GM19463 (cell line): ENCODE measurements at regions not wholly inside any gene's neighbourhood (a gene's known extent, or its start where the extent isn't known, plus 50 kb on each side); places are given as distances from the start of the nearest gene placed in this dataset.

ENCODE experiments used
- ATAC-seq: cut with Tn5 transposase; IDR thresholded peaks from one replicate; pipeline ENCODE4 v1.9.1; 2021; ENCODE audit warnings: mild to moderate bottlenecking, moderate library complexity; ENCODE audit not compliant: unreplicated experiment

DNA sequence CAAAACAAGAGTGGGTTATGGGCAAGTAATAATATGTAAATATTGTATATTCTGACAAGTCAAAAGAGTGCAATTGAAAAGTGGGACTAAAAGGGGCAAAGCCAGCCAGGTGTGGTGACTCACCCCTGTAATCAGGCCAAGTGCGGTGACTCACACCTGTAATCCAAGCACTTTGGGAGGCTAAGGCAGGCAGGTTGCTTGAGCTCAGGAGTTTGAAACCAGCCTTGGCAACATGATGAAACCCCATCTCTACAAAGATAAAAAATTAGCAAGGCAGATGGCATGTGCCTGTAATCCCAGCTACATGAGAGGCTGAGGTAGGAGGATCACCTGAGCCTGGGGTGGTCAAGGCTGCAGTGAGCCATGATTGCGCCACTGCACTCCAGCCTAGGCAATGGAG, 304.0 kb downstream of the HHIPL2 start:
- no peak for ATAC-seq

DNA sequence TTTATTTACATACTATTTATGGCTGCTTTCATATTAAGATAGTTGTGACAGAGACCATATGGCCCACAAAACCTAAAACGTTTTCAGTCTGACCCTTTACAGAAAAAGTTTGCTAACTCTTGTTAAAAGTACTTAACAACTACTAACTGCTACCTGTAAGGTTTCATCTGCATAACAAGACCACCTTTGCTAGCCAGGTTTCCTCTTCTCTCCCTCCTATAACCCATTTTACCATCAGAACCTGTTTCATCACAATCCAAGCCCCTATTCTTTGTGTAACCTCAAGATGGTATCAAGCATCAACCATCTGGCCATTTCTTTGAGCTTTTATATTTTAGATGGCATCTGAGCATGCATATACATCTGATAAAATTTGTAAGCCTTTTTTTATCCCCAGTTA, 305.4 kb downstream of the HHIPL2 start:
- no peak for ATAC-seq

DNA sequence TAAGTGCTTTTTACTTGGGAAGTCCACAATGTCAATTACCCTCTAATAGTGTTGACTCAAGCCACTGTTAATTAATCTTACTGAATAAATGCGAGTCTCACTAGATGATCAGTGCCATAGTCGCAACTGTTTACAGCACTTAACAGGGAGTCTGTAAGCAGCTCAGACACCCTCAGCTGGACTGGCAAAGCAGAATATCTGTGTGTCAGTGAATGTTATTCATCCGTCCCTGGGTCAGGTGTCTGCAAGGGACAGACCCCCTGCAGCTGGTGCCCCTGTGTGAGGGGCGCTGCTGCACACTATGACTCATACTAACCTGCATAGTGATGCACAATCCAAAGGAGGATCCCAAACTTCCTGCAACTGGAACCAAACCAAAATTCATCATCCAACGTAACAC, 306.5 kb downstream of the HHIPL2 start:
- ATAC-seq, result no peak

DNA sequence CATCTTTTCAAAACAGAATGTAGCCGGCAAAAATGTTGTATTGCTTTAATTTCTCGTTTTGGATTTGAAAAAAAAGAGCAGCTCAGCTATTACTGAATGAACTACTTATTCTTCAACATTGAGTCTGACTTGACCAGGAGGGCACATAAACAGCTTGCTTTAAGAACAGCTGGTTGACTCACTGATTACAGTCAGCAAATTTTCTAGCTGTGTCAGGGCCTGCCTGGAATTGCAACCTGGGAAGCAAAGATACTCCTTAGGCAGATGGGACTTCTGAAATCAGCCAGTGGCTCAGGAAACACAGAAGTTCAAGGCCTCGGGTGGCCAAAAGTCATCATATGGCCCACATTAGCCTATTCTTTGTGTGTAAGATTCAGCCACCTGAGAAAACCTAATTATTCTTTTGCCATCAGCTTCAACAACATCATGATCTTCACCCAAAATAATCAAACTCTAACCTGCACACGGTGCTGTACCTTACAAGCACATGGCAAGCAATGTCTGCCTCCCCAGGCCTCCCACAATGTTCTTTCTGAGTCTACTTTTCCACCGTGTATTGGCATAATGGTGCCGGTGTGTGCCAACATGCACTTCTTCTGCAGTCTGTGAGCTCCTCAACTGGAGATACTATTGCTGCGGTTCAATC, 307.2 kb downstream of the HHIPL2 start:
- no peak for ATAC-seq

DNA sequence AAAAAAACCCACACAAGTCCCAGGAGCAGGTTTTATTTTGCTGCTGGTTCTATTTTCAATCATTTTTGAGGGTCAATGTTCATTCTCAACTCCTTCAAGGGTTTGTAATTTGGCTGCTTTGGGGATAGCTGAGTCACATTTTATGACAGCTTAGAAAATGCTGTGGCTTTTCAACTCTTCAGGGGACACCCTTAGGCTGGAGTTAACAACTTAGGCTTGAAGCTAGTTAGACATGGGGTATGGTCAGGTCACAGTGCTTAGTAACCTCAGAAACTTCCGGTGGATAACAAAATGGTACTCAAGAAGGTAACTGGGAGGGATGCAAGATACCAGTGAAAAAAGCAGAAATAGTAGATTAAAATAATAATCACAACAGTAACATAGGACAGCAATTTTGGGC, 308.8 kb downstream of the HHIPL2 start:
- no peak for ATAC-seq

DNA sequence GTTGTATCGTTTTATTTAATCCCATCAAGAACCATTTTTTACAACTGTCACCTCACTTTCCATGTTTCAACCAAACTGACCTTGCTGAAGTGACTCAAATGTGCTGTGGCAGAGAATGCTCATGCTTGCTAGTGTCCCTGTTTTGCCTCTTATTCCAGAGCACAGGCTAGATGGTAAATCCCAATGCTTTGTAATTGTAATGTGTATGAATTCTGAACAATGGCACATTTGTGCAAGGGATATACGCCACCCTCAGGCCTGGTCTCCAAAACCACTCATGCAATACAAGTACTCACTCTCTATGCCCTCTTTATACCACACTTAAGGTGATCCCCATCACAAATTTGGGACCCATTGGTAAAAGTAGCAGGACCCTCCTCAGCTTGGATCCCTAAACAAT, 313.6 kb downstream of the HHIPL2 start:
- ATAC-seq, result no peak

DNA sequence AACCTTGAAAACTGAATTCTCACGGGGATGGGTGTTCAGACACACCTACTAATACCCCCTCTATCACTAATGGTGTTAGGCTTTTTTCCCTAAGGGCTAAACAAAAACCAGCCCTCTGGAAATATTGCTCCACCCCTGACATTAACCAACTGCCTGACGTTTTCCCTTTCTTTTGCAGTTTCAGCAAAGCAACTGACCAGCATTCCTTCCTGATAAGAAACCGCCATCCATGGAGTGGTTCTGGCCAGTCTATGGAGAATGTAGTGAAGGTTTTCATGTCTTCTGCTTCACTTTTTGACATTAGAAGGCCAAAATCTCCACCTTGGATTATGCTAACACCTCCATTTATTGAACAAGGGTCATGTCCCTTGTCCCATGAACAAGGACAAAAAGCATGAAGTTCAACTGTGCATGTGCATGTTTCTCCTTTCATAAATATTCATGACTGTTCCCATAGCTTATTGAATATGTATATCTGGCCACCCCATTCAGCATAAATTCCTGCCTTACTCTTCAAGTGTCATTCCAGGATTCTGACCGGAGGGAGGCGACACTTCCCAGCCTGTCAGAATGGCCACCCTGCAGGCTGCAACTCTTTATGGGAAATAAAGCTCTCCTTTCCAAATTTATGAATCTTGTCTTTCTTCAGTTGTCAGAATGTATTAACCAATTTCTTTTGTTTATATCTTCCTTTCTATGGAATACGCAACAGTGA, 314.3 kb downstream of the HHIPL2 start:
- ATAC-seq, result no peak

DNA sequence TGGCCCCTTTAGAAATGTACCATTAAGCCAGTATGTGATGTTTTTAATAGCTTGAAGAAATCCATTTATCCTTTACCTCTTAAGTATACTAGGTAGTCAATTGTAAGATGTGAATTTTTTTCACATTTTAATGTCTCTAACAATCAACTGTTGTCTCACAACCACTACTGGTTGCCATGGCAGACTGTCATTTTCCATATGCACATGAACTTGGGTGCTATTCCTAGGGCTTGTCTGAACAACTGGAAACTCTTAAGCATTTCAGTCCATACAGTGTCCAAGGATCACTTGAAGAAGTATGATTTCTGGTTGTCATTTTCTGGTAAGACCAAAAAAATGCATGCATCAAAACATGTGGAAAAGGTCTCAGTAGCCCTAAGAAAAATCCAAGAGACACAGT, 315.1 kb downstream of the HHIPL2 start:
- no peak for ATAC-seq

DNA sequence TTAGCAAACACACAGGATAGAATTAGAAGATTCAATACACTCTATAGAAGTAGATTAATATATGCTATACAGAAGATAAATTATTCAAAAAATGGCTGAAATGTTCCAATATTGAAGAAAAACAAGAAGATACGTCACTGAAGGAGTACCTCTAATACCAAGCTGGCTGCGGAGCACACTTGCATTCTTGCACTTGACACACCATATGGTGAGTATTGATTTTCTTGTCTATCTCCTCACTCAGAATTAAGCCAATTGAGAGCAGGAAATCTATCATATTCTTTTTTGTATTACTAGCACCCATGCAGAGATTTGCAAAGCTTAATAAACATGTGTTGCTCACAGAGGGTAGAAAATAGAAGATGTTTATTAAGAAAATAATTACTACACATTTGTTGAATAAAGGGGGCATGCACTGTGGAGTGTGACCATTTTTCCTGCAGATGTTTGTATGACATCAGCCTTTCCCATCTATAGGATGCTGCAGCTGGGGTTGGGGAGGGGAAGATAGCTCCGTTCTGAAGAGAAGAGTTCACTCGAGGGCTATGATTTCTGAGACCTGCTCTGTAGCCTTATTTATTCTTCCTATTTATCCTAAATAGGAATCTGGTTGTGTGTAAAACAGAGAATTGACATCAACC, 318.1 kb downstream of the HHIPL2 start:
- ATAC-seq, result no peak

DNA sequence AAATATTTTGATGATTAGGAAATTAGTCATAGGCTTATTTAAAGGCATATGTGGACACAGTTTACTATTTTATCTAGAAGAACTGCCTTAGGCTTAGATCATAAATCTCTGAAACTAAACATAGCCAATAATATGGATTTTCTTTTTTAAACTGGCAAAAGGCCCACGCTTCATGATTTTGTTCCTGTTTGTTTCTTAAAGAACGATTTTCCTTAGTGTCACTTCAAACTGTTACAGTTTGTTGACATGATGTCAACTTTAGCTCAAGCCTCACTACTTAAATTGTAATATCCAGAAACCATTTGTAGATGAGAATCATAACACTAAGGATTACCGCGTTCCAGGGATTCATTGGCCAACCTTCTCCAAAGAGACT, 322.6 kb downstream of the HHIPL2 start:
- ATAC-seq, result no peak

DNA sequence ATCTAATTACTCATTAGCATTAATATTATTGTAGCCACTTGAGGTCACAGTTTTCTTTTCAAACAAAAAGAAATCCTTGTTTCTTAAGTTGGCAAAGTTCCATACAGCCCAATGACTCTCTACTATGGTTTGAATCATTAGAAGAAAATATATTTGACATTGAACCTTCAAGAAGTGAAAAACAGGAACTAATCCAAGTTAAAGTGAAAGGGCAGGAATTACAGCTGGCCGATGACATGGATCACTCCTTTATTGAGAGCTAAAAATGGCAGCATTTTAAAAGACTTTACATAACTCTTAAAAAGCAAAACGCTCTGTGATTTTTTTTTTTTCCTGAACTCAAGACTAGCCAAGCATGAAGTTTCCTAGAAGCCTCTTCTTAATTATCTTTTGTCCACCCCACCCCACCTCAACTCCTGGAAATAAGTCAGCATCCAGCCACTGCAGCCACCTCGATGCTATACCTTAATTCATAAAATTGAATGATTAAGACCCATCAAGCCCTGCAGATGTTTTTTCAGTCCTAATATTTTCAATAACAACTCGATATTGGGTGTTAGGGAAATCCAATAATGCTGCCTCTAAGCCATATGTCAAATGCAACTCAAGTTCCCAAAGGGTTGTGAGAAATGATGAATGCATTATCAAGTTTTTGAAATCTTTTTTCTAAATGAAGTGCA, 323.1 kb downstream of the HHIPL2 start:
- ATAC-seq, result no peak

DNA sequence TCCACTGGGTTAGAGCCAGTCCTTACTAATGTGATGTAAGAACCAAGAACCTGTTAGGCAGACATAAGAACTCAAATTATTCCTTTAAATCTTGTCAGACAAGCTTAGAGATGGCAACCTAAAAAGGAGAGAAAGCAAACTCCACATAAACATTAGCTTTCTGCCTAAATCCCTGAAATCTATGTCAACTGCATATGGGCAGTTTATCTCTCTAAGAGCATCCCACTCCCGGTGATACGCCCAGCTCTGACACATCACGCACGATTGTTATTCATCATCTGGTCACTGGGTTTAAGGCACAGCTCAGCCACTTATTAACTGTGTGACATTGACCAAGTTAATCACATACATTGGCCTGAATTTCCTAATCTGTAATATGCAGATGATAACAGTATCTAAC, 323.7 kb downstream of the HHIPL2 start:
- ATAC-seq, result no peak

DNA sequence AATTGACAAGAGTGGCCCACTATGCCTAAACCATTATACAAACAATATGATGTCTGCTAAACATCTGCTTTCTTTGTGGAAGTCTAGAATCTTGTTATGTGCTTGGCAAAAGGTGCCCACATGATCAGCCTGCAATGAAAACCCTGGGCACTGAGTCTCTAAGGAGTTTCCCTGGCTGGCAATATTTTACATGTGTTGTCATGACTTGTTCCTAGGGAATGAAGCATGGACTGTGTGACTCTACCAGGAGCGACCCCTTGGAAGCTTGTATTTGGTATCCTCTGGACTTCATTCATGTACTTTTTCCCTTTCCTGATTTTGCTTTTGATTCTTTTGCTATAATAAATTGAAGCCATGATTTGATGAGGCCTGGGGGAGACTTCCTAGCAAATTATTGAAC, 324.9 kb downstream of the HHIPL2 start:
- ATAC-seq, result no peak

DNA sequence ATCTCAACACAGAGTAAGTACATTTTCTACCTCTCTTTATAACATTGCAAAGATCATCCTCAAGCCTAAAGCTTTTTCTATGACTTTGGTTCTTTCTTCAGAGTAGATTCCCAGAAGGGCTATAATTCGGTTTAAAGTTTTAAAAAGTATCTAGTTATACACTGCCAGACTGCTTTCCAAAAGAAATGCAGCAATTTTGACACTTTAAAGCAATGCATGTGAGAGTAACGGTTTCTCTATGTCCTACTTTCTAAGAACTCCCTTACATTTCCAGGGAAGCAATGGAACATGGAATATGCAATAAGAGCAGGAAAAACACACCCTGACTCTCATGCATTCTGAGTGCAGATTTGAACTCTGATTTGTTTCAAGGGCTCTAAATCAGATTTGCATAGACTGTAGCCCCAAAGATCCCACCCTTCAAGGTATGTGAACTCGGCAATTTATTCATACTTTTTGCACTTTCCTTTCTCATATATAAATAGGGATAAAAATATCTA, 331.6 kb downstream of the HHIPL2 start:
- no peak for ATAC-seq

DNA sequence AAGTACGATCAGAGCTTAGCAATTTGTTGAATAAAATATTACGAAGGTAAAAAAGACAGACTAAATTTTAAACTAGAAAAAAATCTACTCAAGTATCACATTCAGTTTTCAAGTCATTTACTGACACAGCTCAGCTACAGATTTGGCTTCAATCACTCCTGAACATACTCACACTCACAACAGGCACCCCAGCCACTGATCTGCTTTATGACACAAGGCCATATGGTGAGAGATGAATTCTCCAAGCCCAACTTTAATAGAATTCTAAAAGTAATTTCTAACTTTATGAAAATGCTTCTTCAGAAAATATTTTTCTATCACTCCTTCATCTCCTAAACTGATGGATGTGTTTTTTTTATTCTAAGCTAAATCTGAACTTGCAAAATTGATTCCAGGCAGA, 337.1 kb downstream of the HHIPL2 start:
- no peak for ATAC-seq

DNA sequence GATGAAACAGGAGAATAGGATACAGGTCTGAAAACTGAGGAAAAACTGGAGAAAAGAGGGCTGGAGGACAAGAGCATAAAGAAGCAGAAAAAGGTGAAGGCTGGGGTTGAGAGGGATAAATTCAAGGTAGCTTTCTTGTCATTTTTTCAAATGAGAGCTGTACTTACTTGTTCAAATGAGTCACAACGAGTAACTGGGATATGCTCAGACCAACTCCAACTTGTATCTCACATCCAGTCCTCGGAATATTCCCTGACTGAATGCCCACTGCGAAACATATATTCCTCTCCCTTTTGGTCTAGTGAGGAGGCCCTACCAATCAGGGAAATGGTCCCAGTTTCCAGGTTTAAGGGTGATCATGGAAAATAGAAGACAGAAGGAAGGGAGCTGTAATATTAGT, 343.4 kb downstream of the HHIPL2 start:
- ATAC-seq, result no peak

DNA sequence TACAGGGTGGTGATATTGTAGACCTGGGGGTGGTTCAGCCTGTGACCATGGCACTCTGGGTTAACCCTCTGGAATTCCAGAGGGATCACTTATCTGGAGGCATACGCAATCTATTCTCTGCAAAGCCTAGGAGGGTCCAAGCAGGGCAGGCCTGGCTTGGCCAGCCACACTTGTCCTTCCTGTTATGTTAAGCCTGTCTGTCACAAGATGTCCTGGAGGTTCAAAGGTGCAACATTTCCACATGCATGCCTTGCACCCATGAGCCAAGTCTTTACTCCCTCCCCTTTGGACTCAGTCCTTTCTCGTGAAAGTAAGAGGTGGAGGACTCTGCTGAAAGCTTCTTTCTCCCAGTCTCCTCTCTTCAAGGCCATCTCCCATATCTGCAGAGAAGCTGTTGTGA, 345.1 kb downstream of the HHIPL2 start:
- no peak for ATAC-seq

DNA sequence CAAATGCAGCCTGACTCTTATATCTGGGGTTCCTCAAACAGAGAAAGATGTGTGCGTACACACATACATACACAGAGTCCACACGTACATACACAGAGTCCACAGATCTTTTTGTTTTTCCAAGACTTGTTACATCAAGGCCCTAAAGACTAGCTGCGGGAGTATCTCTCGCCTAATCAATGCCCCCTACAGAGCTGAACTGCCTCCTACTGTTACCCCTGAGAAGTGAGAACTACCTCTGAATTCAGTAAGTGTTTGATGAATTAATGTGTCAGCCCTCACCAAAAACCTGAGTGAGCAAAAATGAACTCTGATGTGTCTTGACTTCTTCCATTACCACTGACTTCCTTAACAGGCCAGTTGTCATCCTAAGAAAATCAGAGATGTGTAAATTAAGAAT, 351.2 kb downstream of the HHIPL2 start:
- no peak for ATAC-seq

DNA sequence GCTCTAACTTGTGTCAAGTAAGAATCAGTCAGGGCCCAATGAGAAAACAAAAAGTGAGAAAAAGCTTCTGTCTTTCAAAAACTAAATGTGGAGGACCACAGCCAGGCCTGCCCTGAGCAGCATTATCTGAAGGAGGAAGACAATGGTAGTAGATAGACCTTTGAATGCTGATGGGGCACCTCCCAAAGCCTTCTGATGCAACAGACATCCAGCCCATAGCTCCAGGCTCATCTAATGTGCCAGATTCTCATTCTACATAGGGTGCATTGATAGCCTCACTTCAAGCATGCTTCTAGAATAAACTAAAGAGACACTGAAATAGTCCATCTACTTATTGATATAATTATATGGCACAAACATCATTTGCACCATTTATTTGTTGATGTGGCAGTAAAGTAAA, 351.6 kb downstream of the HHIPL2 start:
- no peak for ATAC-seq

DNA sequence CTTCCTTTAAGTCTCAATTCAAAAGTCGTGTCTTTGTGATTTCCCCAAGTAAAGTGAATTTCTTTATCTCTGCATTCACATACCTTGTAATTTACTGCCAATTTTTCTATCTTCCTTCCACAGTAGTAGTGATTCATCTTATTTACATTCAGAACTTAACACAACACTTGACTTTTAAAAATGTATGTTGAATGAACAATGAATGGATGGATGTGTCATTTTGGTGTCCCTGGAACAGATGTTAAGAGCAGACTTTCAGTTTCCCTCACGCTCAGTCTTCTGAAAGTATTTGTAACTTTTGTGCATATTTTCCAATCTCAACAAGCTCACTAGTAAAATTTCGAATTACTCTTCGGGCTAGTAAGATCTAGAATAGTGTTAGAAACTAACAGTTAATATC, 352.0 kb downstream of the HHIPL2 start:
- ATAC-seq, result no peak

DNA sequence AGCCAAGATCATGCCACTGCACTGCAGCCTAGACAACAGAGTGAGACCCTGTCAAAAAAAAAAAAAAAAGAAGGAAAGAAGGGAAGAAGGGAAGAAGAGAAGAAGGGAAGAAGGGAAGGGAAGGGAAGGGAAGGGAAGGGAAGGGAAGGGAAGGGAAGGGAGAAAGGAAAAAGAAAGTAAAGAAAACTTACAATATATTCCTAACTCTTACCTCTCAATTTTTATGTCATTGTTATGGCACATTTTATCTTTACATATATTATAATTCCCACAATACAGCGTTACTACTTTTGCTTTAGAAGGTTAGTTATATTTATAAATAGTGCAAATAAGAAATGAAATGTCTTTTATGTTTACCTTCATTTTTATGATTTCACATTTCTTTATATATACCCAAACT, 358.7 kb downstream of the HHIPL2 start:
- no peak for ATAC-seq
